ENCODE measurements at regions not wholly inside any gene's neighbourhood (a gene's known extent, or its start where the extent isn't known, plus 50 kb on each side); places are given as distances from the start of the nearest gene placed in this dataset.

DNA sequence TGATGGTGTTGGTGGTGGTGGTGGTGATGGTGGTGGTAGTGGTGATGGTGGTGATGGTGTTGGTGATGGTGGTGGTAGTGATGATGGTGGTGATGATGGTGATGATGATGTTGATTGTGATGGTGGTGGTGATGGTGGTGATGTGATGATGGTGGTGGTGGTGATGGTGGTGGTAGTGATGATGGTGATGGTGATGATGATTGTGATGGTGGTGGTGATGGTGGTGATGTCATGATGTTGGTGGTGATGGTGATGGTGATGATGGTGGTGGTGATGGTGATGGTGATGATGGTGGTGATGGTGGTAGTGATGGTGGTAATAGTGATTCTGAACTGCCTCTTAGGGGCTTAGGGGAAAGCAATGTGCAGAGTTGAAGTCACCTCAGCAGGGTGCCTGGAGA is 760.7 kb downstream of the GALR1 start:
- no peaks in the 10 kb centered on the region for H3K9me3 ChIP-seq (ENCODE audit: insufficient read depth, low read length, severe bottlenecking)
- H3K4me1 ChIP-seq (ENCODE audit: insufficient read depth, low read length): no peaks in the 10 kb centered on the region
- H3K27ac ChIP-seq (ENCODE audit: low read length): no peak overlapping the region
- H3K4me3 ChIP-seq (ENCODE audit: low read depth in 1 of 2, low read length in 2 of 2): no peak overlapping the region
- no peak overlapping the region for H2AFZ ChIP-seq (ENCODE audit: low read depth, low read length)
- peaks cover 5% of the 10 kb centered on the region for H3K27me3 ChIP-seq (ENCODE audit: insufficient read depth, low read length, poor library complexity)
- no peak for DNase-seq
- H3K4me2 ChIP-seq (ENCODE audit: insufficient read depth, low read length): no peak overlapping the region
- H3K9ac ChIP-seq (ENCODE audit: low read depth, low read length): no peak overlapping the region
- no peaks in the 10 kb centered on the region for H3K36me3 ChIP-seq (ENCODE audit: insufficient read depth, low read length)
- TF ChIP-seq CTCF (IDR thresholded peaks at IDR 0.05; ENCODE audit: borderline replicate concordance, extremely low read depth, low read length, poor library complexity, severe bottlenecking) (no peak), EZH2 (IDR thresholded peaks at IDR 0.05; ENCODE audit: borderline replicate concordance, low read depth, low read length, severe bottlenecking) (no peak)
- H4K20me1 ChIP-seq (ENCODE audit: insufficient read depth, low read length): no peaks in the 10 kb centered on the region
- no peaks in the 10 kb centered on the region for H3K79me2 ChIP-seq (ENCODE audit: insufficient read depth, low read length)
- no peak for ATAC-seq (ENCODE audit: insufficient read depth, low read depth)

GRCh38 chr18:78017869-78018268 is 768.2 kb downstream of the GALR1 start:
- no peaks in the 10 kb centered on the region for H3K9me3 ChIP-seq (ENCODE audit: insufficient read depth, low read length, severe bottlenecking)
- H3K4me2 ChIP-seq (ENCODE audit: insufficient read depth, low read length): no peak overlapping the region
- no peaks in the 10 kb centered on the region for H3K27me3 ChIP-seq (ENCODE audit: insufficient read depth, low read length, poor library complexity)
- no peaks in the 10 kb centered on the region for H3K79me2 ChIP-seq (ENCODE audit: insufficient read depth, low read length)
- DNase-seq (no peak), ATAC-seq (ENCODE audit: insufficient read depth, low read depth) (no peak)
- no peak overlapping the region for H3K27ac ChIP-seq (ENCODE audit: low read length)
- H2AFZ ChIP-seq (ENCODE audit: low read depth, low read length): no peak overlapping the region
- no peak overlapping the region for H3K9ac ChIP-seq (ENCODE audit: low read depth, low read length)
- no peaks in the 10 kb centered on the region for H4K20me1 ChIP-seq (ENCODE audit: insufficient read depth, low read length)
- no peaks in the 10 kb centered on the region for H3K4me1 ChIP-seq (ENCODE audit: insufficient read depth, low read length)
- H3K36me3 ChIP-seq (ENCODE audit: insufficient read depth, low read length): no peaks in the 10 kb centered on the region
- H3K4me3 ChIP-seq (ENCODE audit: low read depth in 1 of 2, low read length in 2 of 2): no peak overlapping the region
- TF ChIP-seq EZH2 (IDR thresholded peaks at IDR 0.05; ENCODE audit: borderline replicate concordance, low read depth, low read length, severe bottlenecking): no peak
- no peak for TF ChIP-seq CTCF (IDR thresholded peaks at IDR 0.05; ENCODE audit: borderline replicate concordance, extremely low read depth, low read length, poor library complexity, severe bottlenecking)

GRCh38 chr18:78021196-78021595 is 771.5 kb downstream of the GALR1 start:
- DNase-seq (no peak), ATAC-seq (ENCODE audit: insufficient read depth, low read depth) (no peak)
- H3K27me3 ChIP-seq (ENCODE audit: insufficient read depth, low read length, poor library complexity): no peaks in the 10 kb centered on the region

More at GRCh38 chr18:78021196-78021595, 771.5 kb downstream of the GALR1 start:
- Histone ChIP-seq H3K79me2 (ENCODE audit: insufficient read depth, low read length) (no peaks in the 10 kb centered on the region), H3K36me3 (ENCODE audit: insufficient read depth, low read length) (no peaks in the 10 kb centered on the region), H3K4me3 (ENCODE audit: low read depth in 1 of 2, low read length in 2 of 2) (no peak overlapping the region), H3K9me3 (ENCODE audit: insufficient read depth, low read length, severe bottlenecking) (no peaks in the 10 kb centered on the region), H2AFZ (ENCODE audit: low read depth, low read length) (no peak overlapping the region), H3K4me2 (ENCODE audit: insufficient read depth, low read length) (no peak overlapping the region), H3K27ac (ENCODE audit: low read length) (no peak overlapping the region), H3K9ac (ENCODE audit: low read depth, low read length) (no peak overlapping the region), H3K4me1 (ENCODE audit: insufficient read depth, low read length) (no peaks in the 10 kb centered on the region), H4K20me1 (ENCODE audit: insufficient read depth, low read length) (no peaks in the 10 kb centered on the region)
- TF ChIP-seq CTCF (IDR thresholded peaks at IDR 0.05; ENCODE audit: borderline replicate concordance, extremely low read depth, low read length, poor library complexity, severe bottlenecking) (peak; percentile 37), EZH2 (IDR thresholded peaks at IDR 0.05; ENCODE audit: borderline replicate concordance, low read depth, low read length, severe bottlenecking) (no peak)

Data from DND-41 (cell line).